NCI-H146 treated with DMSO at 0.1 percent for 48 hours (cell line): ENCODE measurements at regions not wholly inside any gene's neighbourhood (a gene's known extent, or its start where the extent isn't known, plus 50 kb on each side); places are given as distances from the start of the nearest gene placed in this dataset.
"Not testable (repeated sequence)": the region's sequence is repeated elsewhere in the genome, so short reads cannot be mapped to it uniquely, and the experiment has no call there.

Experiments
- DNase-seq: peaks from one replicate; lab custom pipeline; 2025; ENCODE audit not compliant: unreplicated experiment; lab: John Stamatoyannopoulos, UW

- no peak for DNase-seq
Measured at GRCh38 chr1:194372266-194372665, 1185.9 kb upstream of the B3GALT2 start.

- no peak for DNase-seq
Measured at GRCh38 chr1:194369622-194370021, 1183.2 kb upstream of the B3GALT2 start.

DNA sequence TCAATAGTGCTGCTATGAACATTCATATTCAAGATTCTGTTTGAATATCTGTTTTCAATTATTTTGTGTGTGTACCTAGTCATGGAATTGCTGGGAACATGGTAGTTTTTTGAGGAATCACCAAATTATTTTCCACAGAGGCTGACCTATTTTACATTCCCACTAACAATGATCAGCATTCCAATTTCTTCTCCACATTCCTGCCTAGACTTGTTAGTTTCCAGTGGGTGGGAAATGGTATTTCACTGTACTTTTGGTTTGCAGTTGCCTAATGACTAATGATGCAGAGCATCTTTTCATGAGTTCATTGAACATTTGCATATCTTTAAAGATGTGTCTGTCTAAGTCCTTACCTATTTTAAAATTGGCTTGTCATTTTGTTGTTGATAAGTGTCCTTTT lies 1182.6 kb upstream of the B3GALT2 start:
- DNase-seq = no peak

- no peak for DNase-seq
Measured at GRCh38 chr1:194367121-194367520, 1180.7 kb upstream of the B3GALT2 start.

DNA sequence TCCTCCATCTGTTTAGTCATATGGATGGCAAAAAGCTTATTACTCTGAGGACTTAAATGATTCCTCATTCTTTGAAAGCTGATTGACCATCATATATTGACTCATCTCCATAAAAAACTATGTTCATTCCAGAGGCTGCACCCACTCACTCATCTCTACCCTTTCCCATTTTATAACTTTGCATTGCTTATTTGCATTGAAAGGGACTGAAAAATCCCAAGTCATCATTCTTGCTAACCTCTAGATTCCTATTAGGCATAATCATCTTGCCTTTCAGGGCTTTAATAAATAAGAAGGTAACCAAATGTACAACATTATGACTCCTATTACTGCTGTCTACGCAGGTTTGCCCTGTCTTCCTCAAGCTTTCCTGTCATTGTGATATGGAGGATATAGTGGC lies 1180.3 kb upstream of the B3GALT2 start:
- no peak for DNase-seq

- no peak for DNase-seq
Measured at GRCh38 chr1:194362327-194362726, 1175.9 kb upstream of the B3GALT2 start.

DNA sequence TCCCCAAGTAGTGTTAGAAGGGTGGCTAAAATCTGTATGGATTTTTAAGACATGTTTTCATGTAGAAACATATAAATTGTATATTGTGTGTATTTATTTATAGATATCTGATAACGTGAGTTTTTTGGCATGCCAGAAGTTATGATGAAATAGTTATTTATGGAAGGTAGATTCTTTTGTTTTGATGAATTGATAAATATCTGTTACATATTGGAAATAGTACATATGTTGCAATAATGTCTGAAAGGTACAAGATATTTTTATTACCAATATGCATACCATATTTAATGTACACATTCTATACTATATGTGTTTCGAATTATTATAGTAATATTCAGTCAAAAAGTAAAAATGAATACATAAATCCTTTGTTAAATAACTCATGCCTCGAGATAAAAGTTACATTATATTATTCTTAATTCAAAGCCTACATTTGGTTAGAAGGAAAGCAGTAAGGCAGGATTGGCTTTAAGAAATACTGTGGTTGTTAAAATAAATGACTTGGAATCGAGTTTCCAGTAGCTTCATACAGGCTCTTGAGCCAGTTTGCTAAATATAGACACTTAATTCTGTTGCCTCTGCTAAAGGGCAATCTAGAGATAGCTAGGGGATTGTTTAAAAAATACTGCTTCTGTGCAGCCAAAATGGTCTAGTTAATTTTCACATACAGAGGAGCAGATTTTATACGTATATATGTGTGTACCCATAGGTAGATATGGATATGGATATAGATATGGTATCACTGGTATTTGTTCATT lies 1175.1 kb upstream of the B3GALT2 start:
- DNase-seq = no peak

- no peak for DNase-seq
Measured at GRCh38 chr1:194358208-194358581, 1171.8 kb upstream of the B3GALT2 start.

GRCh38 chr1:194357573-194358207 lies 1171.3 kb upstream of the B3GALT2 start:
- DNase-seq = not testable (repeated sequence)

DNA sequence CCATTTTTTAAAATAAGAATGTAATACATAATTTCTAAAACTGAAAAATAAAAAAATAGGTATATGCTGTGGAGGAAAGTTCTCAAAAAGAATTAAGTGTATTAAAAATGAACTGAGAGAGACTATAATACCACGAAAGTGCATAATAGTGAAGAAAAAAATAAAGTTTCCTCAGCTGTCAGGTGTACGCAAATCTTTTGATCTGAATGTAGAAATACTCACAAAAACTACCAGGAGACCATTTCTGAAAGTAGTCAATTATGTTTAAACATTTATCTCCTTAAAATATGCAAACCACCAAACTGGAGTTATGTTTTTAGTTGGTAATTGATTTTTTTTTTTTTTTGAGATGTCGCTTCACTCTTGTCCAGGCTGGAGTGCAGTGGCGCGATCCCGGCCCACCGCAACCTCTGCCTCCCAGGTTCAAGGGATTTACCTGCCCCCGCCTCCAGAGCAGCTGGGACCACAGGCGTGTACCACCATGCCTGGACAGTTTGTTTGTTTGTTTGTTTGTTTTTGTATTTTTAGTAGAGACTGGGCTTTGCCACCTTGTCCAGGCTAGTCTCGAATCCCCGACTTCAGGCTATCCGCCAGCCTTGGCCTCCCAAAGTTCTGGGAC lies 1169.2 kb upstream of the B3GALT2 start:
- no peak for DNase-seq

- no peak for DNase-seq
Measured at GRCh38 chr1:194353121-194353520, 1166.7 kb upstream of the B3GALT2 start.

DNA sequence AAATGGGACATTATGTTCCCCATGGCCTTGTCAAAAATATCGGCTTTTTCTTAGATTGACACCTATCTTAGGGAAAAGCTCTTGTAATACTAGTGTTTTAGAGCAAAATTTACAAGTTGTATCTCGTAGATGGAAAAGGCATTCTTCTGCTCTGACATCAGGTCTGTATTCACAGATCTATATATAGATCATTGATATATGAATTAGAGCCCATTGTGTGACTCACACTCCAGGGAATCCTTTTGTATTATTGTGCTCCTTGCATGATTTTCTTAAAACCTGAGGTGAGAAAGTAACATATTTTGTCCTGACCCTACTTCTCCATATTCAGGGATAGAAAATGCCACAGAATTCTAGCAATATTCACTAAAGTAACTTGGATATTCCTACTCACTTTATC lies 1160.8 kb upstream of the B3GALT2 start:
- DNase-seq = no peak

GRCh38 chr1:194342484-194343262 lies 1156.3 kb upstream of the B3GALT2 start:
- no peak for DNase-seq

DNA sequence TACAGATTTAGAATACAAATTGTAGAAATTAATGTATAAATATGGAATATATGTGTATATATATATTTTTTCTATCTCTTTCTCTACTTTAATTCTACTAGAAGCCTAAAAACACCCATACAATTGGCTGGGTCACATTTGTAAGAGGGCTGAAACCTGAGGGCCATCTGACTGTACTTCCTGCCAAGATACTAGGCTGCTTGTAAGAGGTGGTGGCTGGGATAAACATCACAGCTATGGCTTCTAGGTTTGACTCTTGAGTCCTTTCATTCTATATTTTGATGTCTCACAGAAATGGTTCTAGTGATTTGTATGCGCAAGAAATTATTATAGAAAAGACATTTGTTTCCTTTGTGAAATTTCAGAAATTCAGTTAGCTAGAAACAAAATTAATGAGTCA lies 1155.2 kb upstream of the B3GALT2 start:
- DNase-seq = no peak

- DNase-seq = no peak
Measured at GRCh38 chr1:194339471-194339870, 1153.1 kb upstream of the B3GALT2 start.

DNA sequence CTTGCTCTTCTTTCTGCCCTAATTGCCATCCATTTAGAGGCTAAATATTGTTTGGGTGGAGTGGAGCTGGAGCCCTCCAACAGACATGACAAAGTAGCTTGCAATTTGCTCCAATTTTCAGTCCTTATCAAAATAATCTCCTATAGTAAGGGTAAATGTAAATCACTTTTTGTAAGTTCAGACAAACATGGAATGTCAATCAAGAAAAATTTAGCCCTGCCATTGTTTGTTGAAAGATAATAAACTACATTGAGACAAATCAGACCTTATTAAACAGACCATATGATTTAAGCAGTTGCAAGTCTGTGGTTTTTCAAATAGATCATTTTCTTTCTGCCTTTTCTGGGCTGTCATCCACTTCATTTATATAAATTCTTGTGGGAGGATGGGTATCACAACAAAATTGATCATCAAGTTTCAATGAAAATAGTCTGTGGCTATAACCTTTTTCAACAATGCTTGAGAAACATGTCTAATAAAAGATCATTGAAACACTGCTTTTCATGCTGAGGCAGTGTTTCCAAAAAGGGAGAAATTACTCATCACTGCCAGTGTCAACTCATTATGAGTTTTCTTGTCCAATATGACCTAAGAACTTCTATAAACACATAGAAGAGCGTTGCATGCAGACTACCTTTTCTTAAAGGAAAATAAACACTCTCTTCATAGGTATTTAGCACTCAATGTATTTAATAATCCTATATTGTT lies 1152.0 kb upstream of the B3GALT2 start:
- DNase-seq = no peak

GRCh38 chr1:194333240-194333639 lies 1146.8 kb upstream of the B3GALT2 start:
- DNase-seq = no peak

DNA sequence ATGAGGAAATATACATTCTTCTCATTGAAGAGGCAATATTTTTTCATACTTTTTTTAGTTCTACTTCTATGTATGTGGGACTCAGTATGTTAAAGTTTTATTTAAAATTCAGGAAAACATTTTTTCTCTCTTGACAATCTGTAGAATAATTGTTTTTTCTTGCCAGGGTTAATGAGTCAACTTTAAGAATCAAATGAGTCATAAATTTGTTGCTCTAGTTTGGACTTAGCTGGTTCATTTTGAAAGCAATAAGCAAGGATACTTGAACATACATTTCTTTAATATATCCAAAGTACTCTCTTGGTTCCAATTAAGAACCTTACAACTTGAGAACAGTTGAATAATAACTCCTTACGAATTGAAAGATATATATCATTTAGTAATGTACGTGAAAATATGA lies 1145.3 kb upstream of the B3GALT2 start:
- no peak for DNase-seq

- DNase-seq = no peak
Measured at GRCh38 chr1:194322751-194323150, 1136.3 kb upstream of the B3GALT2 start.

DNA sequence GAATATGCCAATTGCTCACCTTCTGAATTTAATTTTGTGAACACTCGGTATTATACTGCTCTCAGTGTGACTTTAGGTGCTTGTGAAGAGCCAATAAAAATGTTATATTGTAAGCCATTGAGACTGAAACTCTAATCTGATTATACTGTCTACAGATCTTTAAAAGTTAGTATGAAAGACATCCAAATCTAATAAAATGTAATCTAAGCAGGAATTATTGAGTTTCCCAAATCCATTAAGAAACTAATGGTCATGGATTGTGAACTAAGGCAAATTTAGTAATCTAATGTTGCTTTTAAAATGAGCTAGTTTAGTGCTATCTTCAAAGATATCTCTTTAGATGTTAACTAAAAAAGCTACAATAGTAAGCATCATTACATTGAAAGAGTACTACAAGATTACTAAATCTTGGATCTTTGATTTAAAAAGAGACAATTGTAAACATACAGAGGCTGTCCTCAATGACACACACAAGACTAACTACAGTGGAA lies 1132.4 kb upstream of the B3GALT2 start:
- DNase-seq = no peak

DNA sequence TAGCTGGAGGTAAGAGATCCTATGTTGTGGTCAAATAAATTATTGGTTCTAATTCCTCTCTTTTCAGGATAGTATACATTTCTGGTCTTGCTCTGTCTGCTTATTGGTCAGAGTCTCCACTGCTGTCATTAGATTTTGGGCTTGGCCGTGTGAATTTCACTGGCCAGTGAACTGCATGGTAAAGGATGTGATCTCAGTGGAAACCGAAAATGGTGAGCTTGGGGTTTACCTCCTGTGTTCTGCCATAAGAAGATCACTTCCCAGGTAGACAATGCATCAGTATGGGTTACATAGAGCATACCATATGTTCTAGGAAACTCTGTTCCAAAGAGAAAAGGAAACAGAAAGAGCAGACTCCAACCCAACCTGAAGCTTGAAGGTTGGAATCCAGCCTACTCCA lies 1123.3 kb upstream of the B3GALT2 start:
- DNase-seq = no peak
